ENCODE measurements at regions not wholly inside any gene's neighbourhood (a gene's known extent, or its start where the extent isn't known, plus 50 kb on each side); places are given as distances from the start of the nearest gene placed in this dataset.

- no peak overlapping the region for H3K27ac ChIP-seq
- H3K9me3 ChIP-seq: no peaks in the 10 kb centered on the region
- no peak for TF ChIP-seq CTCF (IDR thresholded peaks at IDR 0.05)
- no peak for DNase-seq
- no peaks in the 10 kb centered on the region for H3K27me3 ChIP-seq (ENCODE audit: insufficient read depth in 3 of 3, low read length in 2 of 3)
- no peak overlapping the region for H3K4me3 ChIP-seq
- H3K36me3 ChIP-seq (ENCODE audit: insufficient read depth in 1 of 2, low read depth in 1 of 2): no peaks in the 10 kb centered on the region
- WGBS, 3 donors: 57 to 75% (median 75%) methylated on average over 6 of the region's 6 CpGs
- no peaks in the 10 kb centered on the region for H3K4me1 ChIP-seq
- ATAC-seq: no peak
- intact Hi-C loops (cut with DNase I): no loop called here
These were observed 58.9 kb upstream of the RAI2 start for GRCh38 chrX:17919896-17920446.

DNA sequence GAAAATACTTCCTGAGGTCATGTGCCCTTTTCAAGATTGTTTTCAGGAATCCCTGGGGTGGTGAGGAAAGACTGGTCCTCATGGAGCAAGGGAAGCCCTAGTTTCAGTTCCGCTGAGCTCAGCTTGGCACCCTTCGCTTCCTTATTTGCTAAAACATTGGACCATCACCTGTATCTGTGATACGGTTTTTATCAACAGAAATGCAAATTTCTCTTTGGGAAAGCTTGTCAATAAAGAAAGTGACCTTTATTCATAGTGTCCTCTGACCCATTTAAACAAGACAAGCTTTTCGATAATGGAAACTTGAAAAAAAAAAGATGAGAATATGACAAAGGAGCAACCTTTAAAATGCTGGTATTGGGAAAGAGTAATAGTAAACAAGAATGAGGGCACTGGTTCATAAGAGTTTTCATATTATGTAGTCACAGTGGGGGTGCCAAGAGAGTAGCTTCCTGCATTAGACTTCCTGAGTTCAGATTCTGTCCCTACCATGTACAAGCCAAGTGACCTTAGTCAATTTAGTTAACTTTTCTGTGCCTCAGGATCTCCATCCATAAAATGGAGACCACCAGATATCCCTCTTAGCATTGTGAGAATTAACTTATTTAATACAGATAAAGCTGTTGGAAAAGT, 57.0 kb upstream of the RAI2 start:
- ATAC-seq (no peak), DNase-seq (no peak)
- H3K36me3 ChIP-seq (ENCODE audit: insufficient read depth in 1 of 2, low read depth in 1 of 2): no peaks in the 10 kb centered on the region
- no peaks in the 10 kb centered on the region for H3K4me1 ChIP-seq
- TF ChIP-seq CTCF (IDR thresholded peaks at IDR 0.05): no peak
- H3K9me3 ChIP-seq: no peaks in the 10 kb centered on the region
- H3K27me3 ChIP-seq (ENCODE audit: insufficient read depth in 3 of 3, low read length in 2 of 3): no peaks in the 10 kb centered on the region
- H3K4me3 ChIP-seq: no peak overlapping the region
- intact Hi-C loops (cut with DNase I): no loop called here
- 80 to 88% (median 85%) methylated on average over 4 of the region's 4 CpGs for WGBS, 3 donors
- no peak overlapping the region for H3K27ac ChIP-seq

- 70 to 81% (median 73%) methylated on average over 6 of the region's 6 CpGs for WGBS, 3 donors
- no peaks in the 10 kb centered on the region for H3K36me3 ChIP-seq (ENCODE audit: insufficient read depth in 1 of 2, low read depth in 1 of 2)
- DNase-seq (no peak), ATAC-seq (no peak)
- H3K4me1 ChIP-seq: no peaks in the 10 kb centered on the region
- TF ChIP-seq CTCF (IDR thresholded peaks at IDR 0.05): no peak
- no peaks in the 10 kb centered on the region for H3K9me3 ChIP-seq
- H3K4me3 ChIP-seq: no peak overlapping the region
- intact Hi-C loops (cut with DNase I): no loop called here
- H3K27ac ChIP-seq: no peak overlapping the region
- no peaks in the 10 kb centered on the region for H3K27me3 ChIP-seq (ENCODE audit: insufficient read depth in 3 of 3, low read length in 2 of 3)
These were observed 52.7 kb upstream of the RAI2 start for GRCh38 chrX:17913801-17914200.

Data from psoas muscle (tissue), 7 donors.